Forelimb muscle (tissue), 1 donor: ENCODE measurements at regions not wholly inside any gene's neighbourhood (a gene's known extent, or its start where the extent isn't known, plus 50 kb on each side); places are given as distances from the start of the nearest gene placed in this dataset.
"Not testable (repeated sequence)": the region's sequence is repeated elsewhere in the genome, so short reads cannot be mapped to it uniquely, and the experiment has no call there.

ENCODE experiments used
- DNase-seq: peaks from one replicate; pipeline ENCODE4 v3.0.0-alpha.2; 2013; ENCODE audit warnings: low read depth

- DNase-seq: not testable (repeated sequence)
Measured at GRCh38 chr4:3381208-3381607, 60.6 kb upstream of the HGFAC start.

DNA sequence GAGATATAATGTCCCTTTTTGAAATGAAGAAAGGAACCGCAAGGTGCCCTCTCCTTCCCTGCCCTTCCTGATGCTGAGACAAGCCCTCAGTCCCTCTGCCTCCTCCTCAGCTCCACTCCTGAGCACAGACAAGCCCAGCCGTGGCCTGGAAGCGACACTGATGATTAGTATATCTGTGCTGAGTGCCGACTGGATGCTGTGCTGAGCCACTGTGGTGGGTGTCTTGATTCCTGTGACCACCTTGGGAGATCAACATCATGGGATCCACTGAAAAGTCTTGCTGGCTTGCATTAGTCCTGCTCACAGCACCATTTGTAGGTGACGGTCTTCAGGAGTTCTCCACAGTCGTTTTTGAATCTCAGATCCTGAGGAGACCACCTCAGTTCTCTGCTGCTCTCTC, 59.5 kb upstream of the HGFAC start:
- no peak for DNase-seq

GRCh38 chr4:3384391-3384770, 57.4 kb upstream of the HGFAC start:
- no peak for DNase-seq

DNA sequence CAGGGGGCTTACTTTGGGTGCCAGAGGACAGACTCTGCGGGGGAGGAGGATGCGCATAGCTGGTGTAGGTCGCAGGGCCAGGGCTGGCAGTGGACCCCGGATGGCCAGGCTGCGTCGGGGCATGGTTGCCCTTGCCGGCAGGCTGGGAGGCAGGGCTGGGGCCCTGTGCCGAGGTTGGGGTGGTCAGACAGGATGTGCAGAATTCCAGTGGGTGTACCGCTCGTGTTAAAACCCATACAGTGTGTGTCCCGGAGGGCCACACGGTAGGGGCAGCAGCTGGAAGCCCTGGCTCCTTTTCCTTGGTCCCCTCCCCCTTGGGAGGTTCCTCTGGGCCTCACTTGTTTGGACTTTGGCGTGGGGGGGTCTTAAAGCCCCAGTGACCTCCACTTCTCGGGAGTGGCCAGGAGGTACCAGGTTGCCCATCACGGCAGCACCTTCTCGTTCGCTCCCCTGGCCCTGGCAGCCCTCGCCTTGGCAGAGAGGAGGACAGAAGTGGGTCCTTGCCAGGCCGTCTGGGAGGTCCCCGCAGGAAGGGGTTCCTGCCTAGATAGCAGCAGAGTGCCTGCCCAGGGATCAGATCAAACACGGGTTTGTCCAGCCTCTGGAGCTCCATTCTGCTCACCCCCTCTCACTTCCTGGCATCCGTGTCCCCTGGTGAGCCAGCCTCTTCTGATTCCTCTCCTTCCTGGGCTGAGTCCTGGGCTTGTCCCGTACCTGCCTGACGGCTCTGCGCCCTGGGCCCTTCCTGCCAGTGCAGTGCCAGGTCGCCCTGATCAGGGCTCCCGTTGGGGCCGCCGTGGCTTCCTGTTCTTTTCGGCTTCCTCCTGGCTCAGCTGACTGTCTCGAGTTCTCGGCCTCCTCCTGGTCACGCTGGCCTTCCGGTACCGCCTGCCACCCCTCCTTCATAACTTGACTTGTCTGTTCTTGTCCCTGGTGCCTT, 56.7 kb upstream of the HGFAC start:
- no peak for DNase-seq

- DNase-seq: no peak
Measured at GRCh38 chr4:3385711-3386420, 55.9 kb upstream of the HGFAC start.

GRCh38 chr4:3386526-3386925, 55.2 kb upstream of the HGFAC start:
- DNase-seq: no peak

- no peak for DNase-seq
Measured at GRCh38 chr4:3387154-3387942, 54.4 kb upstream of the HGFAC start.

DNA sequence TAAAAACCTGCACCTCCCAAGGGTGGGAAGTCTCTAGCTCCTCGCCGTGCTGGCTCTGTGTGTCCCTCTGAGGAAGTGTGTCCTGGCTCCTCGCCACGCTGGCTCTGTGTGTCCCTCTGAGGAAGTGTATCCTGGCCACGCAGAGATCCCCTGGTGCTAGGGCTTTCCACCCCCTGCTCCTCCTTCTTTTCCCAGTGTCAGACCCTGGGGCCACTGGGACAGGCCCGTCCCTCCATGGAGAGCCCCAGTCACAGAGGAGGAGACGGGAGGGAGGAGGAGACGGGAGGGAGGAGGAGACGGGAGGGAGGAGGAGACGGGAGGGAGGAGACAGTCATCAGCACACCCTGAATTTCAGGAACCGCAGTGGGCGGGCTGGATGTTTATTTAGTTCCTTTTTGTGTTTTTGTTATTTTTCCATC, 53.8 kb upstream of the HGFAC start:
- no peak for DNase-seq

DNA sequence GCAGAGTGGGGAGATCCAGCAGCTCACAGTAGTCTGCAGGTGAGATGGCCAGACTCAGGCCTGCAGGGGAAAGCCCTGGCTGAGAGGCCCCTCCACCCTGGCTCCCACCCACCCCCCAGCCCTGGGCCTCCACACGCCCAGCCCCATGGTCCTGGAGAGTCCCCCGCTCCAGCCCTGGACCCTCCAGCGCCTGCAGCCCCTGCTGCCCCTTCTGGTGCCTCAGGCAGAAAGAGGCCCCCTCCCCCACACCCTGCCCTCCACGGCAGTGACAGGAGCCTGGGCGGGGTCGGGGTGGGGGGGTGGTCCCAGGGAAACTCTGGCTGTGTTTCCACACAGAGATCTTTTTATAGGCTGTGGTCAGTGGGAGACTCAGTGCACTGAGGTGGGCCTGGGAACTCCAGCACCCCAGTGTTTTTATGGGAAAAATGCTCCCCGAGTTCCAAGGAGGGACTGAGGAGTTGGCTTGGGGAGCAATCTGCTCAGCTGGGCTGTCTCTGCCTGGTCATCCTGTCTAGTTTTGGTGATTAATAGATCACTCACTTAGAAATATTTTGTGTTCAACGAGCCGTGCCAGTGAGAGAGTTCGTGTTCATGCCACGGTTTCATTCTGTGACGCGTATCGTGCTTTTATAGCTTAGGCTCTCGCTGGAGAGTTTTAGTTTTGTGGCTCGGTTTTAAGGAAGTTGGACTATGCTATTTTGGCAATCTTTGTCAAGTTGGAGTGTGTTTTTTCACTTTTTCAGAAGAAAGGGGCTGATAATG, 53.1 kb upstream of the HGFAC start:
- DNase-seq: no peak

DNA sequence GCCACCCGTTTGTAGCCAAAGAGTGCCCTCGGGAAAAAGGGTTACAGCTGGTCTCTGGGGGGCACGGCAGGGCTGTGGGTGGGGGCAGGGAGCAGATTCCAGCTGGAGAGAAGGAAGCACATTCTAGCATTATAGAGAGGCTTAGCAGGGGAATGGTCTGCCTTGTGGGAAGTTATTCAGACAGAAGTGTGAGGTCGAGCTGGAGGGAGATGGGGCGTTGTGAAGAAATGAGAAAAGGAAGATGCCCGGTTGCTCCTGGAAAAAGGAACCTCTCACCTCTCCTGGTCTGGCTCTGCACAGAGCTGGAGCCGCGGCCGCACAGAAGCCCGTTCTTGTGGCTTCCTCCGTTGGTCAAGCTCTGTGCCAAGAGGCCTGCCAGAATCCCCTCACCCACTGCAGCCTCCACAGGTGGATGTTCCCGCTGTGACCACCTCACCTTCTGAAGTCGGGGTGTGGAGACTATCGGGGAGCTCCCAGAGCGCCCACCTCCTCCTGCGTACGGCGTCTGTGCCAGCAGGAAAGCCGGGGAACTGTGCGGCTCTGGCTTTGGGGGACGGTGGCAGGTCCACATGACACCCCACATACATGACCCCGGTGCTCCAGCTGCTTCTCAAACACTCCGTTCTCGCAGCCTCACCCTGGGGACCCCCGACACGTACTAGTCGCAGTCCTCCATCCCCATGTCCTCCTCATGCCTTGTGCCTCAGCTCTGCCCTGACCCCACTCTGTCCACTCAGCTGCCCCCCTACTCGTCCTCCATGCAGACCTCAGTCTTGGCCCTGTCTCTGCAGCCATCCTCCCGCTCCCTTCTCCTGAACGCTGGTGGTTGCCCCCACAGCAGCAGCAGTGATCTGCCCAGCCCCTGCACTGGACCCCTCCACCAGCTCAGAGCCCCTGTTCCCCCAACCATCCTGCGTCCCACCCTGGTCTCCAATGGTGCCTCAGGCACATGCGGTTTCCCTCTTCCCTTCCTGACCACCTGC, 52.2 kb upstream of the HGFAC start:
- no peak for DNase-seq

- DNase-seq: no peak
Measured at GRCh38 chr4:3390288-3390811, 51.4 kb upstream of the HGFAC start.

- no peak for DNase-seq
Measured at GRCh38 chr4:3391422-3391821, 50.3 kb upstream of the HGFAC start.
